ENCODE measurements at regions not wholly inside any gene's neighbourhood (a gene's known extent, or its start where the extent isn't known, plus 50 kb on each side); places are given as distances from the start of the nearest gene placed in this dataset.
A peak's percentile ranks its signal among the peaks of the same experiment; 100 is the strongest.

DNA sequence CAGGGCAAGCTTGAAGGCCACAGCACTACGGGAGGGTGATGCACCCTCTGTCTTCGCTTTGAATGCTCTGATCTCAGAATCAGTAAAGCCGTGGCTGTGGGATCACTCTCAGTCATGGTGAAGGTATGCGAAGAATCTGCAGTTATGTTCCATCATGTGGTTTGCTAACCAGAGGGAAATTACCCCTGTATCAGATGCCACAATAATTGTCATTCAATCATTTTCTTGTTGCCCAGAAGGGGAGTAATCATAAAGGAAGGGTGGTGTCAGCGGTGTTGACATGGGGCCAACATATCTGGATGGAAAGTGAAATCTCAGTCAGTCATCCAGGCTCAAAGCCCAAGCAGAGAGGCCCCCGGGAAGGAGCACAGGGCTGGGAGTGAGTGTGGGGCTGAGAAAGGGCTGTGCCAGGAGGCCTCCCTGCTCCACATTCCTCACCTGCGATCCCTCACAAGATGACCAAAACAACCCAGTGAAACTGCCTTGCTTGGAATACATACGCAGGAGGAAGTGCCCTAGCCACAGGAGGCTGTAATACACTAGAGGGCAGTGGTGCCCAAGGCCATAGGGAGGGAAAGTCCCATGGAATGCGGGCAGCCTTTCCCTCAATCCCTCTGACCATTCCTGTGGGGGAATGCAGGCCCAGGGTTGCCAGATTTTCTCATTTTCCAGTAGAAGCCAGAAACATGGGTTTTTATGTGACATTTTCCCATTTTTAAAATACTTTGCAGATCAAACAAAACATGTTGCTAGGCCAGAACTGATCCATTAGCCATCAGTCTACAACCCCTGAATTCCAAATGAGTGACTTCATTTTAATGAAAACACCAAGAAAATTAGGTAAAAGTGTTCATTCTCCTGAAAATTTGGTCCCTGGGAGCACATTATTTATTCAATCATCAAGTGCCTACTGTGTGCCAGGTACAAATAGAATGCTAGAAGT is 95.7 kb upstream of the VANGL1 start:
- DNase-seq = peak; percentile 46
- no peaks in the 10 kb centered on the region for H3K27me3 ChIP-seq
- no peak overlapping the region for H3K27ac ChIP-seq
- H3K4me3 ChIP-seq = no peak overlapping the region
- 63 to 82% methylated on average over 9 of the region's 9 CpGs for WGBS, 2 donors
- H3K4me1 ChIP-seq = no peaks in the 10 kb centered on the region
- intact Hi-C loops (cut with DNase I; ENCODE audit: low total_unique reads) = no loop called here
- no peaks in the 10 kb centered on the region for H3K36me3 ChIP-seq (ENCODE audit: low read depth, missing control alignments)
- TF ChIP-seq POLR2A (IDR thresholded peaks at IDR 0.05) = no peak
- no peak for TF ChIP-seq CTCF (IDR thresholded peaks at IDR 0.05)
- no peaks in the 10 kb centered on the region for H3K9me3 ChIP-seq

DNA sequence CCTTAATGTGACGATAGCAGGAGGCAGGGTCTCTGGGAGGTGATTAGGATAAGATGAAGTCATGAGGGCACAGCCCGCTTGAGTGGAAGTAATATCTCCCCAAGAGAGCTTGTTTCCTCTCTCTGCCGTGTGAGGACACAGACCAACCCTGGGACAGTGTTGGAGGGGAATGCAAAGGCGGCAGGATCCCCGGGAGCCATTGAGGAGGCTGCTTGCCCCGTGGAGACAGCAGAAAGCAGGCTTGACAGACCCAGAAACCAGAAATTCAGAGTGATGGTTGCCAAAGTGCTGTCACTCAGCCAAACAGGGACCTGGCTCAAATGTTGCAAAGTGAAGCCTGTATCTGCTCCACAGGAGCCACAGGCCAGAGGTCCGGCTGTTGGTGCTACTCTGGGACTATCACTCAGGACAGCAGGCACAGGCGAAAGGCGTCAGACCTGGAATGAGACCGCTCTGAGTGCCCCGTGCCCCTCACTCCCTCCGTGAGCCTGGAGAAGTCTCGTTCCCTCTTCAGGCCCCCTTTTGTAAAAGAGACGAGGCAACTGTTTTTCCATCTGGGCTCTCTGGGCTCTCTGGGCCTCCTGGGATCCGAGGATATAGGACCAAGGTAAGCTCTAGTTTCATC is 96.6 kb upstream of the VANGL1 start:
- H3K36me3 ChIP-seq (ENCODE audit: low read depth, missing control alignments) = no peaks in the 10 kb centered on the region
- no peak overlapping the region for H3K4me3 ChIP-seq
- intact Hi-C loops (cut with DNase I; ENCODE audit: low total_unique reads) = no loop called here
- TF ChIP-seq POLR2A (IDR thresholded peaks at IDR 0.05) (no peak), CTCF (IDR thresholded peaks at IDR 0.05) (no peak)
- H3K27me3 ChIP-seq = no peaks in the 10 kb centered on the region
- WGBS, 2 donors = 80 to 84% methylated on average over 15 of the region's 15 CpGs
- DNase-seq = no peak
- H3K27ac ChIP-seq = no peak overlapping the region
- H3K9me3 ChIP-seq = no peaks in the 10 kb centered on the region
- H3K4me1 ChIP-seq = no peaks in the 10 kb centered on the region

GRCh38 chr1:115544131-115544530 is 97.6 kb upstream of the VANGL1 start:
- intact Hi-C loops (cut with DNase I; ENCODE audit: low total_unique reads) = no loop called here
- H3K4me1 ChIP-seq = no peaks in the 10 kb centered on the region
- 77 to 81% methylated on average over 4 of the region's 4 CpGs for WGBS, 2 donors

GRCh38 chr1:115543247-115543646 is 98.5 kb upstream of the VANGL1 start:
- DNase-seq = no peak
- no peaks in the 10 kb centered on the region for H3K9me3 ChIP-seq
- intact Hi-C loops (cut with DNase I; ENCODE audit: low total_unique reads) = no loop called here
- H3K27ac ChIP-seq = no peak overlapping the region
- no peak overlapping the region for H3K4me3 ChIP-seq
- H3K27me3 ChIP-seq = no peaks in the 10 kb centered on the region
- no peaks in the 10 kb centered on the region for H3K4me1 ChIP-seq
- no peaks in the 10 kb centered on the region for H3K36me3 ChIP-seq (ENCODE audit: low read depth, missing control alignments)
- TF ChIP-seq CTCF (IDR thresholded peaks at IDR 0.05) (no peak), POLR2A (IDR thresholded peaks at IDR 0.05) (no peak)
- WGBS, 2 donors = 83 to 90% methylated on average over 2 of the region's 2 CpGs

More at GRCh38 chr1:115544131-115544530, 97.6 kb upstream of the VANGL1 start:
- Histone ChIP-seq H3K36me3 (ENCODE audit: low read depth, missing control alignments) (no peaks in the 10 kb centered on the region), H3K4me3 (no peak overlapping the region), H3K27ac (no peak overlapping the region), H3K27me3 (no peaks in the 10 kb centered on the region), H3K9me3 (no peaks in the 10 kb centered on the region)
- TF ChIP-seq POLR2A (IDR thresholded peaks at IDR 0.05) (no peak), CTCF (IDR thresholded peaks at IDR 0.05) (no peak)
- no peak for DNase-seq
